ENCODE measurements at regions not wholly inside any gene's neighbourhood (a gene's known extent, or its start where the extent isn't known, plus 50 kb on each side); places are given as distances from the start of the nearest gene placed in this dataset.

DNA sequence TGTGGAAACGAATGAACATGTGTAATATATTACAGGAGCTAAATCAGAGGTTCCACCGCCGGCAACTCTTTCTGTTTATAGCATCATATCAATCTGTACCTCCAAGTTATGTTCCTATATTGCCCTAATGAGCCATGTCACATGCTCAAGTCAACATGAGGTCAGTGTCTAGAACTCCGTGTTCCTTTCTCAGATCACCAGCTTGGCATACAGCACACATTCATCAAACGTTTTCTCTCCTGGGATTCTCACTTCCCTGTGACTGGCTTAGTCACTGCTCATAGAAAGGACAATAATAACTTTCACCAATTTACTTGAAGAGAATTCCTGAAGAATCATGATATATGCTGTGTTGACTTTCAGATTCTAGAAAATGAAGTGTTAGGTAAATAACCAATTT lies 532.0 kb upstream of the SPANXN1 start:
- Histone ChIP-seq H3K27me3 (ENCODE audit: insufficient read depth, low read length) (no peaks in the 10 kb centered on the region), H3K4me2 (ENCODE audit: low read length) (no peak overlapping the region), H3K79me2 (ENCODE audit: insufficient read depth, low read length) (no peaks in the 10 kb centered on the region), H3K4me3 (replicated peaks in 1 of 2; ENCODE audit: low read depth in 1 of 2, low read length in 2 of 2) (no peak overlapping the region), H3K9me2 (ENCODE audit: insufficient read depth) (no peaks in the 10 kb centered on the region), H4K20me1 (ENCODE audit: insufficient read depth) (no peaks in the 10 kb centered on the region), H2AFZ (ENCODE audit: low read depth, low read length, poor library complexity, severe bottlenecking) (no peak overlapping the region), H3K36me3 (ENCODE audit: control insufficient read depth in 1 of 2, insufficient read depth in 2 of 2, low read length in 2 of 2) (no peaks in the 10 kb centered on the region), H3K27ac (ENCODE audit: low read depth, low read length) (no peak overlapping the region), H3K4me1 (ENCODE audit: control insufficient read depth in 1 of 2, insufficient read depth in 2 of 2, low read length in 2 of 2) (no peaks in the 10 kb centered on the region), H3K9me3 (ENCODE audit: control insufficient read depth in 1 of 2, insufficient read depth in 1 of 2, low read depth in 1 of 2, low read length in 2 of 2) (no peaks in the 10 kb centered on the region), H3K9ac (ENCODE audit: low read length) (no peak overlapping the region)
- intact Hi-C loops (cut with micrococcal nuclease), result no loop called here
- DNase-seq (ENCODE audit: low read depth, low spot score), result no peak
- no TSS peak for BruUV-seq (replicated peaks)
- ChIA-PET RAD21 (ENCODE audit: low non-redundant PET in 1 of 2, low total read pairs in 2 of 2, uncharacterized antibody in 2 of 2, unreplicated experiment in 2 of 2) (no interaction called here), POLR2A (no interaction called here), CTCF (no interaction called here)
- TF ChIP-seq EZH2 (IDR thresholded peaks at IDR 0.05), result no peak
- TF ChIP-seq ELF1 (IDR thresholded peaks at IDR 0.05; ENCODE audit: borderline replicate concordance, low read depth), result no peak
- TF ChIP-seq EZH2phosphoT487 (IDR thresholded peaks at IDR 0.05; ENCODE audit: borderline replicate concordance), result no peak
- no peak for TF ChIP-seq ZNF274 (IDR thresholded peaks at IDR 0.05; ENCODE audit: low read depth, low read length)
- no peak for TF ChIP-seq POLR2AphosphoS5 (IDR thresholded peaks at IDR 0.05; ENCODE audit: low read depth, low read length)
- TF ChIP-seq CBX3 (IDR thresholded peaks at IDR 0.05; ENCODE audit: low read depth), result no peak
- TF ChIP-seq, protein P1, sequence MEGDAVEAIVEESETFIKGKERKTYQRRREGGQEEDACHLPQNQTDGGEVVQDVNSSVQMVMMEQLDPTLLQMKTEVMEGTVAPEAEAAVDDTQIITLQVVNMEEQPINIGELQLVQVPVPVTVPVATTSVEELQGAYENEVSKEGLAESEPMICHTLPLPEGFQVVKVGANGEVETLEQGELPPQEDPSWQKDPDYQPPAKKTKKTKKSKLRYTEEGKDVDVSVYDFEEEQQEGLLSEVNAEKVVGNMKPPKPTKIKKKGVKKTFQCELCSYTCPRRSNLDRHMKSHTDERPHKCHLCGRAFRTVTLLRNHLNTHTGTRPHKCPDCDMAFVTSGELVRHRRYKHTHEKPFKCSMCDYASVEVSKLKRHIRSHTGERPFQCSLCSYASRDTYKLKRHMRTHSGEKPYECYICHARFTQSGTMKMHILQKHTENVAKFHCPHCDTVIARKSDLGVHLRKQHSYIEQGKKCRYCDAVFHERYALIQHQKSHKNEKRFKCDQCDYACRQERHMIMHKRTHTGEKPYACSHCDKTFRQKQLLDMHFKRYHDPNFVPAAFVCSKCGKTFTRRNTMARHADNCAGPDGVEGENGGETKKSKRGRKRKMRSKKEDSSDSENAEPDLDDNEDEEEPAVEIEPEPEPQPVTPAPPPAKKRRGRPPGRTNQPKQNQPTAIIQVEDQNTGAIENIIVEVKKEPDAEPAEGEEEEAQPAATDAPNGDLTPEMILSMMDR (IDR thresholded peaks at IDR 0.05 in 2 of 3, conservative IDR thresholded peaks at IDR 0.05 in 1 of 3; ENCODE audit: borderline replicate concordance in 1 of 3, insufficient read depth in 1 of 3, low read depth in 2 of 3, low read length in 2 of 3), result no peak
- no peak for ATAC-seq

DNA sequence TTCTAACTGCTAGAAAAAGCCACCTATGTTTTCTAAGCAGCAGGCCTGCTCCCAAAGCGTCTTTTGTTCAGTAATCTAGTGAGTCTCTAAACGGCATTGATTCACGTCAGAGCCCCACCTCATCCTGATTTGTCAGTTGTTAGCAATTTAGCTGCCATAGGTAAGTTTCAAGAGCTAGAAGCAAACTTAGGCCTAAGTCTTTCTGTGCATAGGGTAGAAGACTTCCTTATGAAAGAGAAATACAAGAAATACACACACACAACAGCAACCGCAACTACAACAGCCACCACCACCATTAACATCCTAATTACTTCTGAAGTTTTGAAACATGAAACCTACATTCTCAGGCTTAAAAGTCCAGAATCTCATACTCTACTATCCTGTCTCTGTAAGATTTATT lies 531.1 kb upstream of the SPANXN1 start:
- ChIA-PET RAD21 (ENCODE audit: low non-redundant PET in 1 of 2, low total read pairs in 2 of 2, uncharacterized antibody in 2 of 2, unreplicated experiment in 2 of 2) (no interaction called here), CTCF (no interaction called here), POLR2A (no interaction called here)
- ATAC-seq (no peak), DNase-seq (ENCODE audit: low read depth, low spot score) (no peak)
- no peak overlapping the region for H2AFZ ChIP-seq (ENCODE audit: low read depth, low read length, poor library complexity, severe bottlenecking)
- H3K4me2 ChIP-seq (ENCODE audit: low read length), result no peak overlapping the region
- H3K79me2 ChIP-seq (ENCODE audit: insufficient read depth, low read length), result no peaks in the 10 kb centered on the region
- no TSS peak for BruUV-seq (replicated peaks)
- H3K9me2 ChIP-seq (ENCODE audit: insufficient read depth), result no peaks in the 10 kb centered on the region
- no peaks in the 10 kb centered on the region for H4K20me1 ChIP-seq (ENCODE audit: insufficient read depth)
- intact Hi-C loops (cut with micrococcal nuclease), result no loop called here
- H3K4me3 ChIP-seq (replicated peaks in 1 of 2; ENCODE audit: low read depth in 1 of 2, low read length in 2 of 2), result no peak overlapping the region
- no peaks in the 10 kb centered on the region for H3K36me3 ChIP-seq (ENCODE audit: control insufficient read depth in 1 of 2, insufficient read depth in 2 of 2, low read length in 2 of 2)
- H3K27me3 ChIP-seq (ENCODE audit: insufficient read depth, low read length), result no peaks in the 10 kb centered on the region
- H3K9me3 ChIP-seq (ENCODE audit: control insufficient read depth in 1 of 2, insufficient read depth in 1 of 2, low read depth in 1 of 2, low read length in 2 of 2), result no peaks in the 10 kb centered on the region
- no peaks in the 10 kb centered on the region for H3K4me1 ChIP-seq (ENCODE audit: control insufficient read depth in 1 of 2, insufficient read depth in 2 of 2, low read length in 2 of 2)
- no peak overlapping the region for H3K9ac ChIP-seq (ENCODE audit: low read length)
- no peak overlapping the region for H3K27ac ChIP-seq (ENCODE audit: low read depth, low read length)
- TF ChIP-seq CEBPB (IDR thresholded peaks at IDR 0.05; ENCODE audit: low read depth) (no peak), CBX3 (IDR thresholded peaks at IDR 0.05; ENCODE audit: low read depth) (no peak), EZH2phosphoT487 (IDR thresholded peaks at IDR 0.05; ENCODE audit: borderline replicate concordance) (no peak), TCF7L2 (IDR thresholded peaks at IDR 0.05; ENCODE audit: borderline replicate concordance, extremely low read depth, insufficient read depth, insufficient read length) (no peak), RAD21 (IDR thresholded peaks at IDR 0.05; ENCODE audit: low read depth) (no peak), FOSL1 (IDR thresholded peaks at IDR 0.05; ENCODE audit: low read depth) (no peak)
- TF ChIP-seq, protein P2, sequence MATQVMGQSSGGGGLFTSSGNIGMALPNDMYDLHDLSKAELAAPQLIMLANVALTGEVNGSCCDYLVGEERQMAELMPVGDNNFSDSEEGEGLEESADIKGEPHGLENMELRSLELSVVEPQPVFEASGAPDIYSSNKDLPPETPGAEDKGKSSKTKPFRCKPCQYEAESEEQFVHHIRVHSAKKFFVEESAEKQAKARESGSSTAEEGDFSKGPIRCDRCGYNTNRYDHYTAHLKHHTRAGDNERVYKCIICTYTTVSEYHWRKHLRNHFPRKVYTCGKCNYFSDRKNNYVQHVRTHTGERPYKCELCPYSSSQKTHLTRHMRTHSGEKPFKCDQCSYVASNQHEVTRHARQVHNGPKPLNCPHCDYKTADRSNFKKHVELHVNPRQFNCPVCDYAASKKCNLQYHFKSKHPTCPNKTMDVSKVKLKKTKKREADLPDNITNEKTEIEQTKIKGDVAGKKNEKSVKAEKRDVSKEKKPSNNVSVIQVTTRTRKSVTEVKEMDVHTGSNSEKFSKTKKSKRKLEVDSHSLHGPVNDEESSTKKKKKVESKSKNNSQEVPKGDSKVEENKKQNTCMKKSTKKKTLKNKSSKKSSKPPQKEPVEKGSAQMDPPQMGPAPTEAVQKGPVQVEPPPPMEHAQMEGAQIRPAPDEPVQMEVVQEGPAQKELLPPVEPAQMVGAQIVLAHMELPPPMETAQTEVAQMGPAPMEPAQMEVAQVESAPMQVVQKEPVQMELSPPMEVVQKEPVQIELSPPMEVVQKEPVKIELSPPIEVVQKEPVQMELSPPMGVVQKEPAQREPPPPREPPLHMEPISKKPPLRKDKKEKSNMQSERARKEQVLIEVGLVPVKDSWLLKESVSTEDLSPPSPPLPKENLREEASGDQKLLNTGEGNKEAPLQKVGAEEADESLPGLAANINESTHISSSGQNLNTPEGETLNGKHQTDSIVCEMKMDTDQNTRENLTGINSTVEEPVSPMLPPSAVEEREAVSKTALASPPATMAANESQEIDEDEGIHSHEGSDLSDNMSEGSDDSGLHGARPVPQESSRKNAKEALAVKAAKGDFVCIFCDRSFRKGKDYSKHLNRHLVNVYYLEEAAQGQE (IDR thresholded peaks at IDR 0.05; ENCODE audit: low read depth), result no peak
- TF ChIP-seq, protein P1 (IDR thresholded peaks at IDR 0.05 in 2 of 3, conservative IDR thresholded peaks at IDR 0.05 in 1 of 3; ENCODE audit: borderline replicate concordance in 1 of 3, insufficient read depth in 1 of 3, low read depth in 2 of 3, low read length in 2 of 3), result no peak
